Activated CD4-positive, alpha-beta T cell treated with anti-CD3 and anti-CD28 coated beads for 48 hours (primary cell): ENCODE measurements at regions not wholly inside any gene's neighbourhood (a gene's known extent, or its start where the extent isn't known, plus 50 kb on each side); places are given as distances from the start of the nearest gene placed in this dataset.
A peak's percentile ranks its signal among the peaks of the same experiment; 100 is the strongest.

Experiments
- DNase-seq: peaks from one replicate; pipeline ENCODE4 v3.0.0-alpha.2; 2020

GRCh38 chr11:116641561-116642045 is 131.2 kb downstream of the BUD13 start:
- peak; percentile 51 for DNase-seq

- DNase-seq, result no peak
Observed at GRCh38 chr11:116640641-116641402, 132.0 kb downstream of the BUD13 start.

- DNase-seq, result no peak
Observed at GRCh38 chr11:116638463-116638862, 134.3 kb downstream of the BUD13 start.

DNA sequence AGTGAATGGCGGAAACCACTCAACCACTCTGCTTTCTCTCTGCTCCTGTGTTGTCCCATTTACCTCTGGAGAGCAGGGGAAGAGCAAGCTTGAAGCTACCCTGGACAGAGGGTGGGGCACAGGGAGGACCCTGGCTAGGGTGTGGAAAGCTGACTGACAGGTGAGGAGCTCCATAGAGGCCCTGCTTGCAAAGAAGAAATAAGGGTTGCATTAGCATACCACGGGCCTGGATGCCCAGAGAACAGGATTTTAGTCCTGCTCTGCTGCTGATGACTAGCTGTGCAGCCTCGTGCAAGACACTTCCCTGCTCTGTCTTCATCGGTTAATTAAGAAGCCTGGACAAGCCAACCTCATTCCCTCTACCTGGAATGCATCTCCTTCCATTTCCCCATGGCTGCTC is 135.0 kb downstream of the BUD13 start:
- no peak for DNase-seq

- no peak for DNase-seq
Observed at GRCh38 chr11:116636341-116636929, 136.4 kb downstream of the BUD13 start.

GRCh38 chr11:116631201-116631600 is 141.6 kb downstream of the BUD13 start:
- no peak for DNase-seq

DNA sequence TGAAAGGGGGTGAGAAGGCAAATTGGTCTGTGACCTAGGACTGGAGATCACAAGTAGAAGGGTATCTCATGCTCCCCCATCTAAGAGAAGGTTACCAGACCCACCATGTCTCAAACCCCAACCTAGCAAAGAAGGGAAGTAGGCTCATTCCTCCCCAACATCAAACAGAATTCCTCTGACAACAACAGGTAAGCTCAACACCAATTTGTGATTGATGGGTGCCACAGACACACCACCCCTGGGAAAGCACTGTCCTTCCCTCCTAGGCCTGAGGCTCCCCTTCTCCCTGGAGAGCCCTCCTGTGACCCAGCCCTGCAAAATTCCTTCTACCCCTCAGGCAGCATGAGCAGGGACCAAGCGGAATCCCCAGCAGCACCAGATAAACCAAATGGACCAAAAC is 154.3 kb downstream of the BUD13 start:
- no peak for DNase-seq

GRCh38 chr11:116615211-116615865 is 157.4 kb downstream of the BUD13 start:
- no peak for DNase-seq

DNA sequence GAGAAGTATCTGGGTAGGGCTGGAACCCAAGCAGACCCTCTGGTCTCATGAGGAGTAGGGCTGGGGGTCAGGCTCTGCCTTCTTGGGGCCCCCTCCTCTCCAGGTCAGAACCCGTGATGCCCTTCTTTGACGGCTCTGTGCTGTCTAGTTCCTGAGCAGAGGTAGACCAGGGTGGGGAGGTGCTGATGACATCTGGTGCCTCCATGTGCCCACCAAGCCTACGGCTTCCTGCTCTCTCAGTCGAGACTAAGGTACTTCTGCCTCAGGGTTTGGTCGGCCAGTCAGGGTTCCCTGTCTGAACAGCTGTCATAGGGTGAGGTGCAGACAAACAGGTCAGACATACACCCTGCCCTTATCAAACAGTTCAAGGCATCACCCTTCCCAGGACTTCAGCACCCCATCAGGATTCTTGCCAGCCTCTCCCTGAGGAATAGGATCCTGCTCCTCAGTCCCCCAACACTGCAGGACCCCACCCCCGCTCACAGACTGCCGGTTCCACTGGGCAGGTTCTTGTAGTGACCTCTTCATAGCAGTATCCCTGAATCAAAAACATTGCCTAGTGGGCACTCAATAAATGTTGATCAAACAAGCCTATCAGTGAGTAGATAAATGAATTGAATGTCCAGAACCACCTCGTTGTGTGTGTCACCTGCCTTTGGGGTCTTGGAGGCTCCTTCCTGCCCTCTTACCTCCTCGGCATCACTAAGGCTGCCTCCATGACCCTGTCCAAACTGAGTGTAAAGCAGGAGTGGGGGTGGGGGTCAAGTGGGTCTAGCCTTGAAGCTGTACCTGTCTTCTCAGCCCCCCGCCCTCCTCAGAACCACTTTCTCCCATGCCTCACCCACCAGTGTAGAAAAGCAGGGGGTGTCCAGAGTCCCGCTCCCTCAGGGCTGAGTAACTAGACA is 158.2 kb downstream of the BUD13 start:
- DNase-seq, result no peak

DNA sequence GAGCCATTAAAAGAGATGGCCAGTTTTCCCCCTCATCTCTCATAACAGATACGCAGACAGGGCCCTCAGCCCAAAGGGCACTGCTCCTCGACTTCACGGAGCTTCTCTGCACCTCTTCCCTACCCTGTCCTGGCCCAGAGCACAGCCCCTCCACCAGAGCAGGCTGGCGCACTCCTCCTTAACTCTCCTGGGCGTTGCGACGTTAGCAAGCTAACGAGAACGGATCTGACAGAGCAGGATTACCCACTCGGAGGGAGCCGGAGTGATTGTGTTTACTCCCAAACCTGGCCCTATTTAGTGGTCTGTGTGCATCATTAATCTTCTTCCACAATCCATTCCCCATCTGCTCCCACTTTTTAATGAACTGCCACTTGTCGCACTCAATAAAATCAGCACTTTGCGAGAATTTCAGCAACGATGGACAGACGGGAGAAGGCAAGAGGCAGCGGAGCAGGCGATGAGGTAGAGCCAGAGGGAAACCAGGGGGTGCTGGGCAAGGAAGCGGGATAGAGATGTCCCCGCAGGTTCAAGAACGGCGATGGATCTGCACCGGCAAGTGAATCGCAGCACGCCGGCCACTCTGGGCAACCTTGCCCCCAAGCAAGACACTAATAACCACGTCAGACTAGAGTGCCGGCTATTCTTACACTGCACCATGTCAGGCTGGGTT is 159.4 kb downstream of the BUD13 start:
- DNase-seq, result no peak

- DNase-seq, result no peak
Observed at GRCh38 chr11:116611998-116612620, 160.7 kb downstream of the BUD13 start.

DNA sequence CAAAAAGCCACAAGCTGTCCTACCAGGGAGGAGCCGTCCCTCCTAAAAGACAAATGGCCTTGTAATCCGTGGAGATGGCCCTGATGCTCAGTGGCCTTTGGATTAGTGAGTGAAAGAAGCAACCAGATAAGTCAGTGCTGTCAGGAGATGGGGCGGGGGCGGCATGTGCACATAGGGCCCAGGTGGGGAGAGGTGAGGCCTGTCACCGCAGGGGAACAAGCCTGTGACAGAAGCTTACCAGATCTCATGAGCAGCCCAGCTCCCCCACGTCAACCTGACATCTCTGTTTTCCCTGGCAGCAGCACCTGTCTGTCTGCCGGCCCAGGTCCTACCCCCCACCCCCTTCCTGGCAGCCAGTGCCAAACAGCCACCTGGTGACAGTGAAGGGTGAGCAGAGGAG is 162.6 kb downstream of the BUD13 start:
- no peak for DNase-seq

- DNase-seq, result no peak
Observed at GRCh38 chr11:116607027-116607426, 165.8 kb downstream of the BUD13 start.

GRCh38 chr11:116605543-116606459 is 167.0 kb downstream of the BUD13 start:
- peak; percentile 52 for DNase-seq

GRCh38 chr11:116603728-116604323 is 169.0 kb downstream of the BUD13 start:
- no peak for DNase-seq

DNA sequence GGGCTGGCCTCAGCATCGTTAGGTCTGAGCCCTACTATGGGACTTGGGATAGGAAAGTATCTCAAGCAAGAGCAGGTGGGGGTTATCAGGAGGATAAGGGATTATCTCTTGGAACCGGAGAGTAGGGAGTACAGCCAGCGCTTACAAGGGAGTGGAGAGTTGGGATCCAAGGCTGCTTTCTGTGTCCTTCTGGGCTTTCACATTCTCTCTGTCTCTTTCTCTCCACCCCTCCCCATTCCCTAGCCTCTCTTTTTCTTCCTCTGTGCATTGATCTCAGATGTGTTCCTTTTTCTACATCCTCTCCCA is 170.2 kb downstream of the BUD13 start:
- DNase-seq, result no peak

DNA sequence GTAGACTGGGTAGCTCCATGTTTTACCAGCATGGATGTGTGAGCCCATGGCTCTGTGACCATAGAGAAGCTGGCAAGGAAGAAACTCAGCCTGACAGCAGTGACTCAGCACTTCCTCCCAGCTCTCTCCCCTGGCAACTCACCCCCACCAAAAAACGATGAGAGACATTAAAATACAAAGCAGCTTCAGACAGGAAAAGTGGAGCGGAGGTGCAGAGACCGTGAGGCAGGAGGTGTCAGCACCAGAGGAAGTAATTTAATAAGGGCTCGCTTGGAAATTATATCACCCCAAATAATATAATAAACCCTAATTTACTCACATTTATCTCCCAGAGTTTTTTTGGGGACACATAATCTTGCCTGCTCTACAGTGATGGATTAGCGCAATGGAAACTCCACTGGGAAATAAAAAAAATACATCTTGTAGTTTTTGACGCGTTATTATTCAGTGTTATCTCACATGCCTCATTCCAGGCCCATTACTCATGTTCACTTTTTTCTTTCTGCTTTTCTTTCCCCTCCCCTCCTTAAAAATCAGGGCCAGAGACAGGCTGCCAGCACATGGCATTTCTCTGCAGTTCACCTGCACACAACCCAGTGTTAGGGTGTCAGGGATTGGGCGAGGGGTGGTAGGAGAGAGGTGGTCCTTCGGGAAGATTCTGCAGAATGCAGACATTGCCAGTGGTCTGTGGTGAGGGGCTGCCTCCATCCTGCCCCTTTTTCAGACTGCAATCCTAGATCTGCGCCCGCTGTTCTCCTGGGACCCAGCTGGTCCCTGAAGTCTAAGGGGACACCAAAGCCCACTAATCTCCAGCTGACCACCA is 170.8 kb downstream of the BUD13 start:
- DNase-seq, result no peak

DNA sequence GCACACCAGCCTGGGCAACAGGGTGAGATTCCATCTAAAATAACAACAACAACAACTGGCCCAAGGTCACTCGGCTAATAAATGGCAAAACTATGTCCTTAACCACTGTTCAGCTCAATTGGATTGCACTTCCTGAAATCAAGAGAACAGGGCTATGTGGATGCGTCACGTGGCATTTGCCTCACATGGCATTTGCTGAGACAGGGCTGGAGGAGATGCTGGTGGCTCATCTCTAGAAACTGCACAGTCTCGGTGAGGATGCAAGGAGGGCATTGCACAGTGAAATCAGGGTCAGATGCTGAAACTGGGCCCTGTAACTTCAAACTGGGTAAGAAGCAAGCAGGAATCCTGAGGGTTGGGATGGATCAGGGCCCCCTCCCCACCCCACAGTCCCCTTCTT is 171.9 kb downstream of the BUD13 start:
- DNase-seq, result no peak

DNA sequence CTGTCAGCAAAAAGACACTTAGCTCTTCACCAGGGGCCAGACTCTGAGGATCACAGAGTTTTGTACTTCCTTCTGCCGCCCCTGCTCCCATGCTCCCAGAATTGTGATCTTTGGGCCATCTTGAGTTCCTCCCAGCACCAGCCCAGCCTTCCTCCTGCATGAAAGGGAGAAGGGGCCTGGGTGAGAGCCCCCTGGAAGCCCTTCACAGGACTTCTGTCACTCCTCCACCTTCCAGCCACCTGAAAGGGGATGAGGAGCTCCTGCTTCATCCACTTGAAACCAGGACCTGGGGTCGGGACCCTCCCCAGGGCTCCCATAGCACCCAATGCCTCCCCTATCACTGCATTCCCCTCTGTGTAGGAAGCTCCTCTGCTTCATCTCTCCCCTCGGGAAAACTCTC is 174.2 kb downstream of the BUD13 start:
- DNase-seq, result no peak

DNA sequence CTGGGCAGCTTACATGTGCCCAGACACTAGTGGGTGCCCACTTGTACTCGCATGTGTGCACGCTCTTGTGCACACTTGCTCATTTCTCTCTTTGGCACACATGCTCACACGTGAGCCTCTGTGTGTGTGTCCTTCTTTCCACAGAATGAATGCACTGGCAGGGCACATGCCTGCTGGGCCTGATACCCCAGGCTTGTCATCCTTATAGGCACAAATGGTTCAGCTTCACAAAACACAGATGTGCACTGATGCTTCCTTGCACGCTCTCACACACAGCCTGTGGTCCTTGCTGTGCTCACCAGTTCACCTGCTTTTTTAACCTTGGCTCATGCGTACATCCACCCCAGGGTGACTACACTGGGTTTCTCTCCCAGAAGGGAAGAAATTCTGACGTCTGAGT is 174.8 kb downstream of the BUD13 start:
- DNase-seq, result no peak
